ENCODE measurements at regions not wholly inside any gene's neighbourhood (a gene's known extent, or its start where the extent isn't known, plus 50 kb on each side); places are given as distances from the start of the nearest gene placed in this dataset.

- no peak for DNase-seq
These were observed 73.1 kb downstream of the IRF8 start for GRCh38 chr16:85971902-85972638.

GRCh38 chr16:85974428-85975375, 75.7 kb downstream of the IRF8 start:
- no peak for DNase-seq

- DNase-seq = no peak
These were observed 76.6 kb downstream of the IRF8 start for GRCh38 chr16:85975451-85975981.

DNA sequence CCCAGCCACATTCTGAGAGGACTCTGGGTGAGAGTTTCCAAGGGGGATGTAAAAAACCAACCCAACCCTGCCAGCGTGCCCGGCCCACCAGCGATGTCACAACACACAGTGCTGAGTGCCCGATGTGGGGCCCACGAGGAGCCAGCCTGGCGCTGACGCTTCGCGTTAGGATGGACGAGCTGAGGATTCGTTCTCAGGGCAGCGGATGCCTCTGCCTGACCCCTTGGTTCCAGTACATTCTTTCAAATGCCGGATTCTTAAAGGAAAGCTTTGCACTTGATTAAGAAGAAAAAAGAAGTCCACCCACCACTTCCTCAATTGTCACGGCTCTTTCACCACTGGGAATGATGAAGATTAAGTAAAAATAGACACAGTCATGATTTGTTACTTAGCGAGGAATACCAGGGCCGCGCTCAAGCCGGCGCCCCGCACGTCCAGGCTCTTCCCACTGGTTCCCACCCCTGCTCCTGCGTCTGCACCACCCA, 79.4 kb downstream of the IRF8 start:
- no peak for DNase-seq

DNA sequence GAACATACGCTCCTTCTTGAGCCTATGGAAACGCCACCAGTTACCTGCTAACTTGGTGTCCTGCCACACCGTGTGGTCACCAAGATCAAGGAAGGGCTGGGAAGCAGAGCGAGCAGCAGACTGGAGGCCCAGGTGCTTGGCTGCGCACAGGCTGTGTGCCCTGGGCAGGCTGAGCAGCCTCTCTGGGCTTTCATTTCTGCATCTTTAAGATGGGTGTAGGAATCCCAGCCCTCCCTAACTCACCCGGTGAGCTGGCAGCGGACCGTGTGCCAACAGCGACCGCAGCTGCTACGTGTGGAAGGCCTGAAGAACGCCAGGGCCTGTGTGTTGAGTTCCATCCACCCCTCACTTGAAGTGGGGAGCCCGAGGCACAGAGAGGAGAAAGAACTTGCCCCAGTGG, 80.0 kb downstream of the IRF8 start:
- no peak for DNase-seq

DNA sequence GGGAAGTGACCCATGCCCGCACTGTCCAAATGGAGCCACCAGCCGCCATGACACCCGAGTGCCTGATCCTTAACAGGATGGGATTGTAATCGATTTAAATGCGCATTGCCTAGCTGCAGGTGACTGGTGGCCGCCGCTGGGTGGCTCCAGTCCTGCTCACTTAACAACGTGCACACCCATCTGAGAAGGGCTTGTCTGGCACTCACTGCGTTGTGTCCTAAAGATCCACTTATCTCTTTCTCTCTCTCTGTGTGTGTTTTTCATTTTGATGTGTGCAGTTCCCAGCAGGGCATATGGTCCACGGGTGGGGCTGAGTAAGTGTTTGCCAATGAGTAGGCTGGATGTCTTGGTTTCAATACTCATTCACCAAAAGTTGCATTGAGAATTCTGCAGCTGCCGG, 80.6 kb downstream of the IRF8 start:
- DNase-seq = no peak

DNA sequence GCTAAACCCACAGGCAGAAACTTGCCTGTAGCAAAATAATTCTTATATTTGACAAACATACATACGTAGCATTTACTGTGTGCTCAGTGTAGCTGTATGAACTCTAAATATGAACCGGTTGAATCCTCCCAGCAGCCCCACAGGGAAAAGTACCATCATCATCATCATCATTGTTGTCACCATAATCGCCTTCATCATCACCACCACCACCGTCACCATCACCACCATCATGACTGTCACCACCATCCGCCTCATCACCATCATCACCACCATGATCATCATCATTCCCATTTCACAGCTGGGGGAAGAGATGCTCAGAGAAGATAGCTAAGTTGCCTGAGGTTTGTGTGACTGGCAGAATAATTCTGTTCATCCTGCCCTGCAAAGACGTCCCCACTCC, 81.7 kb downstream of the IRF8 start:
- no peak for DNase-seq

DNA sequence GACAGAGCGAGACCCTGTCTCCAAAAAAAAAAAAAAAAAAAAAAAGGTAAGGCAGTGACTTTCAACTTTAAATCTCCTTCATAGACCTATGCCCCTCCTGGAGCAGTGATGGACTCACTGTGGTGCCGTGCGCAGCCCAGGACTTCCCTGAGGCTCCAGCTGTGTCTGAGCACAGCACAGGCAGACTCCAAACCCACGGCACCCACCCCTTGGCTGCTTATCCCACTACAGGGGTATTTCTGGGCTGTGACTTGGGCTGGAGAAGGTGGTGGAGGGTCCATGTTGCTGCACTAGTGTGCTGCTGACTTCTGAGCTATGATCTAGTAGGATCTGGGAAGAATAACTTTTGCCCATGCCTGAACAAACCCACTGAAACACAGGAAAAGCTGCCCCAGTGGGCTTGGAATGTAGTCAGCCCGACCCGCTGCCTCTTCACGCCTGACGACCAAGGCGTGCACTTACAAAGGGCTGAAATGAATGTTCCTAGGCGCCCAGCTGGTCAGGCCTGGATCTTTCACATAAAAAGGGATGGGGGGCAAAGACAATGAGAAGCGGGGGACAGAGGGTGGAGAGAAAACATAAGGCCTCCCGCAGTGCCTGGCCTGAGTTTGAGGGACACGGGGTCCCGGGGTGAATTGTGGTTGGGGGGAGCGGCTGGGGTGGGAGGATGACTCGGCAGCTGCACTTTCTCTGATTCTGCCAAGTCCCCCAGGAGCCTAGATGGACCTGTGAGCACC, 83.0 kb downstream of the IRF8 start:
- no peak for DNase-seq

DNA sequence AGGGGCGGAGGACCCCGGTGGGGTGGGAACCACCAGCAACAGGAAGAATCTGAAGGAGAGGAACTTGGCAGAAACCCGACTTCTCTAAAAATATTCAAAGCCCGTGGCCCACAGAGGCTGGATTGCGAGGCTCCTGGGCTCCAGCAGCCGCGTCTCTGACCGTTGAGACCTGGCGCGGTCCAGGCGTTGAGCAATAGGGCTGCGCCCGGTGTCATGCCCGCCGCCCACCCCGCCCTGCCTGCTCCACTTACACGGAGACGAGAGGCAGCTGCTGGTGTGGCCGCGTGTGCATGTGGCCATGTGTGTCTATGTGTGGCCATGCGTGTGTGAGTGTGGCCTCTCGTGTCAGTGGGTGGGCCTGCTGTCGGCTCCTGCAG, 83.6 kb downstream of the IRF8 start:
- no peak for DNase-seq

DNA sequence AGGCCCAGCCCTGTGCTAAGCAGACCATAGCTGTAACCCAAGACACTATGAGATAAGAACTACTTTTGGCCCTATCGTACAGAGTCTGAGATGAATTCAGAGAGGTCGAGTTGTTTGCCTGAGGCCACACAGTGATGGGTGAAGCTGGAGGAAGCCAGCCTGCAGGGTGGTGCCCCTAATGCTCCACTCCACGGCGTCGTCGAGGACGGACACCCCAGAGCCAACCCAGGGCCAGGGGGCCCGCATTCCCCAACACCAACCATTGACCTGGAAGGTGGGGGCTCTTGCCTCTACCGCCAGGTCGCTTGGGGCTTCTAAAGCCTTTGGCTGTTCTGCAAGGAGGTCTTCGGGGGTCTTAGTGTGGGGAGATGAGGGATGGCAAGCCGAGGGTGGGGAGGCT, 84.1 kb downstream of the IRF8 start:
- no peak for DNase-seq

DNA sequence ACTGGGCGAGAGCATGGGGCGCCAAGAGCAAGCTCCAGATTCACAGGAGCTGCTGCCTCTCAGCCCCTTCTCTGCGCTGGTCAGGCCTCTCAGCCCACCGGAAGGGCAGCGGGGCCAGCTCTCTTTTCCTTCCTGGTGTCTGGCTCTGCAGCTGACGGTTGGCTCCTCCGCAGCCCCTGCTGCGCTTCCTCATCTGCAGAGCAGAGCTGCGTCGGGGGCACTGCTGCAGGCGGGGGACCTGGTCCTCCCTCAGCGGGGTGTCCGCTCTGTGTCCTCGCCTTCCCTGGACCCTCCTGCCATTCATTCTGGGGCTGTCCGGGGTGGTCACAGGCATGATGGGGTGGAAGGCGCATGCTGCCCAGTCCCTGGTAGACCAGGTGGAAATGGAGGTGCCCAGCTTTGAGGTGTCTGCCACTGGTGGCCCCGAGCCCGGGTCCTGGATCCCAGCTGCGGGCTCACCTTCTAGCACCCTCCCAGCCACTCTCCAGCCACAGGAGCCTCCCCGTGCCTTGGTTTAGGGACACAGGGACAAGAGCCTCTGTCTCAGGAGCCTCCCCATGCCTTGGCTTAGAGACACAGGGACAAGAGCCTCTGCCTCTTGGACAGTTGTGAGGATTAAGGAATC, 84.8 kb downstream of the IRF8 start:
- no peak for DNase-seq

- DNase-seq = no peak
These were observed 85.4 kb downstream of the IRF8 start for GRCh38 chr16:85984231-85984880.

- no peak for DNase-seq
These were observed 86.0 kb downstream of the IRF8 start for GRCh38 chr16:85984947-85985451.

GRCh38 chr16:85986931-85987749, 88.2 kb downstream of the IRF8 start:
- peak; percentile 10 for DNase-seq

GRCh38 chr16:85987750-85988078, 88.8 kb downstream of the IRF8 start:
- no peak for DNase-seq

GRCh38 chr16:85988306-85988705, 89.3 kb downstream of the IRF8 start:
- DNase-seq = no peak

DNA sequence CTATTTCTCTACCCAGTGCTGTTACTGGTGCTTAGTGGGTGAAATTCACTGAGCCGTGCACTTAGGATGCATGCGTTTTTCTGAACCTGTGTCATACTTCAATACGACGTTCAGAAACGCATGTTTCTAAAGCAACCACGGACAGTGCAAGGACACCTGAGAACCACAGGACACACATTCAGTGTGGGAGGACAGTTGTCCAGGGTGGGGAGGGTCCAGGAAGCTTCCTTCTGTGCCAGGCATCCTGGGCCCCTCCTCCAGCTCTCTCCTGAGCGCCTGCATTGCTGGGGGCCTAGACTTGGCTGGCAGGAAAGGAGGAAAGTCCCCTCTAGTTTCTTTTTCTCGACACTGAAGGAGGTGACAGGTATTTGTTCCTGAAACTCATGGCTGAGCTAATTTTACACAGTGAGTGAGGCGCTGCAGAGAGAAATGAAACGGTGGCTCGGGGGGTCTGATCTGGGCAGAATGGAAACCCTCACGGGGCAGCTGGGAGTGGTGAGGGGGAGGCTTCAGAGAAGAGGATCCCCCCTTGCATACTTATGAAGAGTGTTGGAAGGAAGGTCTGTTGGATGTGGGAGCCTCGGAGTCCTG, 89.9 kb downstream of the IRF8 start:
- DNase-seq = no peak

DNA sequence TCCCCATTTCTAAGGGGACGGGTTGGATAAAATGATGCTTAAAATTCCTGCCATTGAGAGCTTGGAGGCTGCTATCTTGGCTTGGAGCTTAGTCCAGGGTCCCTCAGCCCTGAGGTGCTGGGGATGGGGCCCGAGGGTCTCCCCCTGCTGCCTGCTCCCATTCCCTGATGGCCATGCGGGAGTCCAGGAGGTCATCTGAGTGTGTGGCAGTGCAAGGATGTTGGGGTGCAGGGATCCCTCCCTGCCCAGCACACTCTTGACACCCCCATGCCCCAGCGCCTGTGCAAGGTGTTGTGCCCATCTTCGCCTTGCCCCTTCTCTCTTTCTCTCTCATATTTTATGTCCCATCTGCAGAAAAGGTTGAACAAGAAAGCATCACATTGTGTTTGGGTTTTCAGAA, 90.4 kb downstream of the IRF8 start:
- no peak for DNase-seq

GRCh38 chr16:85989863-85990643, 91.1 kb downstream of the IRF8 start:
- DNase-seq = no peak

GRCh38 chr16:85990861-85991301, 91.9 kb downstream of the IRF8 start:
- DNase-seq = no peak
